Forelimb muscle (tissue), 1 donor: ENCODE measurements at regions not wholly inside any gene's neighbourhood (a gene's known extent, or its start where the extent isn't known, plus 50 kb on each side); places are given as distances from the start of the nearest gene placed in this dataset.

ENCODE experiments used
- DNase-seq: peaks from one replicate; pipeline ENCODE4 v3.0.0-alpha.2; 2013; ENCODE audit warnings: low read depth

GRCh38 chr2:64400733-64401528 lies 53.0 kb upstream of the LGALSL start:
- no peak for DNase-seq

- no peak for DNase-seq
Measured at GRCh38 chr2:64401529-64401880, 52.5 kb upstream of the LGALSL start.

GRCh38 chr2:64402876-64403275 lies 51.1 kb upstream of the LGALSL start:
- DNase-seq: no peak

- DNase-seq: no peak
Measured at GRCh38 chr2:64403426-64403825, 50.5 kb upstream of the LGALSL start.

GRCh38 chr2:64404002-64404731 lies 49.8 kb upstream of the LGALSL start:
- DNase-seq: peak; percentile 71
